Endothelial cell of umbilical vein (primary cell): ENCODE measurements at regions not wholly inside any gene's neighbourhood (a gene's known extent, or its start where the extent isn't known, plus 50 kb on each side); places are given as distances from the start of the nearest gene placed in this dataset.

Source experiments
- BruUV-seq: library from RNA; stranded (reverse); fragments of 400-500 nt; replicated peaks from 2 replicates; lab custom pipeline; 2021; lab: Mats Ljungman, UMichigan
- CTCF ChIA-PET: fragments of 300-600, 350-600 bp; sonication (Branson Sonifier 250); formaldehyde crosslinking; loops from one replicate; lab custom pipeline; 2021; ENCODE audit warnings: antibody characterized with exemption, inconsistent platforms; lab: Charles Lee
- POLR2A ChIA-PET: fragments of 300-600, 350-600 bp; sonication (Branson Sonifier 250); formaldehyde crosslinking; loops from one replicate; lab custom pipeline; 2021; ENCODE audit warnings: antibody characterized with exemption, inconsistent platforms; lab: Charles Lee
- DNase-seq: peaks from one replicate; pipeline ENCODE4 v3.0.0-alpha.2; 2011; ENCODE audit warnings: low read depth, low spot score
- FAIRE-seq: peaks from 2 replicates; lab custom pipeline; 2011; peaks lifted over from hg19 to GRCh38; lab: Jason Lieb, UNC
- H2AFZ ChIP-seq: 2 replicates; pipeline ENCODE4 v1.6.0; 2012; ENCODE audit warnings: low read depth, low read length, control low read depth, inconsistent platforms
- H3K27ac ChIP-seq: 2 replicates; pipeline ENCODE4 v1.5.1; 2011; ENCODE audit warnings: low read depth, mild to moderate bottlenecking, control low read depth, low read length, moderate library complexity; ENCODE audit not compliant: insufficient read depth
- H3K27me3 ChIP-seq, 2 experiments: 2 replicates each; pipeline versions ENCODE4 v1.6.0 to v1.6.1; 2011; ENCODE audit warnings: low read length in 2 of 2, mixed read lengths in 1 of 2; ENCODE audit not compliant: control insufficient read depth in 2 of 2, insufficient read depth in 2 of 2
- H3K36me3 ChIP-seq, 2 experiments: 2 replicates in 1 of 2; 3 replicates in 1 of 2; pipeline ENCODE4 v1.5.1; 2011; ENCODE audit warnings: low read length in 2 of 2, mild to moderate bottlenecking in 1 of 2, moderate library complexity in 1 of 2; ENCODE audit not compliant: control insufficient read depth in 2 of 2, insufficient read depth in 2 of 2; ENCODE audit errors: extremely low read depth in 1 of 2
- H3K4me1 ChIP-seq: 3 replicates; pipeline ENCODE4 v1.5.1; 2011; ENCODE audit warnings: mild to moderate bottlenecking, low read length; ENCODE audit not compliant: control insufficient read depth, insufficient read depth; ENCODE audit errors: extremely low read depth
- H3K4me2 ChIP-seq: 2 replicates; pipeline ENCODE4 v1.6.1; 2011; ENCODE audit warnings: low read length, control low read depth, mixed read lengths; ENCODE audit not compliant: insufficient read depth
- H3K4me3 ChIP-seq, 3 experiments: fragments of 200-600 bp in 1 of 3; sonication (generic), shearing (Covaris generic) in 1 of 3; replicated peaks in 1 of 3; 2 replicates each; pipeline ENCODE4 v1.5.1; 2011 to 2016; ENCODE audit warnings: control low read depth in 3 of 3, low read length in 3 of 3, mild to moderate bottlenecking in 2 of 3, inconsistent platforms in 1 of 3, low read depth in 1 of 3, moderate library complexity in 1 of 3; ENCODE audit not compliant: insufficient read depth in 1 of 3
- H3K79me2 ChIP-seq: 2 replicates; pipeline ENCODE4 v1.6.0; 2012; ENCODE audit warnings: low read length, inconsistent platforms; ENCODE audit not compliant: control insufficient read depth, insufficient read depth
- H3K9ac ChIP-seq: replicated peaks from 2 replicates; pipeline ENCODE3; 2011; ENCODE audit warnings: low read length, control low read depth; ENCODE audit not compliant: insufficient read depth; ENCODE audit errors: extremely low read depth
- H3K9me1 ChIP-seq: replicated peaks from 3 replicates; pipeline ENCODE4 v1.6.0; 2011; ENCODE audit warnings: mild to moderate bottlenecking, low read length; ENCODE audit not compliant: control insufficient read depth, insufficient read depth; ENCODE audit errors: extremely low read depth
- H3K9me3 ChIP-seq: replicated peaks from 2 replicates; pipeline ENCODE4 v1.5.1; 2012; ENCODE audit warnings: low read length, inconsistent platforms; ENCODE audit not compliant: control insufficient read depth, insufficient read depth
- H4K20me1 ChIP-seq: replicated peaks from 2 replicates; pipeline ENCODE3; 2011; ENCODE audit warnings: mild to moderate bottlenecking, low read length; ENCODE audit not compliant: control insufficient read depth, insufficient read depth; ENCODE audit errors: extremely low read depth
- CTCF ChIP-seq, 2 donors: IDR thresholded peaks; 1 replicate in 1 of 2; 2 replicates in 1 of 2; pipeline ENCODE4 v1.5.1; 2011; ENCODE audit warnings: low read length in 2 of 2, mild to moderate bottlenecking in 2 of 2, moderate library complexity in 2 of 2, control low read depth in 1 of 2, inconsistent platforms in 1 of 2, low read depth in 1 of 2; ENCODE audit not compliant: insufficient read depth in 1 of 2; ENCODE audit errors: extremely low read depth in 1 of 2
- EZH2 ChIP-seq: IDR thresholded peaks from 2 replicates; pipeline ENCODE4 v1.6.1; 2012; ENCODE audit warnings: borderline replicate concordance, low read depth, mild to moderate bottlenecking, moderate library complexity, low read length, inconsistent platforms; ENCODE audit not compliant: severe bottlenecking
- FOS ChIP-seq: IDR thresholded peaks from 2 replicates; pipeline ENCODE4 v1.6.1; 2011; ENCODE audit warnings: mild to moderate bottlenecking, low read length, moderate library complexity, borderline replicate concordance; ENCODE audit not compliant: insufficient read depth
- GATA2 ChIP-seq: IDR thresholded peaks from 2 replicates; pipeline ENCODE4 v1.7.0; 2011; ENCODE audit warnings: low read depth, mild to moderate bottlenecking, moderate library complexity, mixed read lengths, low read length; ENCODE audit not compliant: insufficient read length, insufficient read depth
- JUN ChIP-seq: IDR thresholded peaks from 2 replicates; pipeline ENCODE4 v1.6.1; 2011; ENCODE audit warnings: borderline replicate concordance, low read depth; ENCODE audit not compliant: insufficient read length, insufficient read depth
- MAX ChIP-seq: IDR thresholded peaks from 2 replicates; pipeline ENCODE4 v1.6.1; 2011; ENCODE audit not compliant: insufficient read depth, insufficient read length
- MYC ChIP-seq: IDR thresholded peaks from one replicate; pipeline ENCODE4 v1.6.1; 2011; ENCODE audit warnings: mild to moderate bottlenecking, low read depth, low read length
- POLR2A ChIP-seq: IDR thresholded peaks from 2 replicates; pipeline ENCODE4 v1.6.1; 2012; ENCODE audit warnings: low read depth, mild to moderate bottlenecking, control low read depth, low read length
- POLR2AphosphoS5 ChIP-seq: IDR thresholded peaks from 2 replicates; pipeline ENCODE4 v1.6.1; 2012; ENCODE audit warnings: low read depth, mild to moderate bottlenecking, control low read depth, low read length, moderate library complexity; ENCODE audit not compliant: insufficient read depth
- dilution Hi-C: fragments of 300-500 bp; cut with MboI; formaldehyde crosslinking; loops from one replicate; pipeline ENCODE4 v1.15.0; 2019; ENCODE audit warnings: low sequenced_read_pairs; ENCODE audit not compliant: extremely low pct_ligation_motif_present
- intact Hi-C: fragments of 100-400 bp; cut with micrococcal nuclease; formaldehyde crosslinking; loops from one replicate; pipeline ENCODE4 v1.10.0; 2022

GRCh38 chr17:77859035-77859810 is 99.3 kb upstream of the TNRC6C start:
- DNase-seq (no peak), FAIRE-seq (no peak)
- CTCF ChIA-PET: interaction anchor here (1.4 kb wide), 1 partner anchor 29 kb away, joined by 3 read pairs; no protein-coding TSS in a partner anchor
- intact Hi-C loops (no loop called here), dilution Hi-C loops (no loop called here)
- H3K79me2 ChIP-seq: no peaks in the 10 kb centered on the region
- H3K27me3 ChIP-seq: no peaks in the 10 kb centered on the region
- H3K9ac ChIP-seq: no peak overlapping the region
- no peak for TF ChIP-seq GATA2
- TF ChIP-seq EZH2: no peak
- TF ChIP-seq CTCF (IDR thresholded peaks at IDR 0.05; ENCODE audit: extremely low read depth in 1 of 2, insufficient read depth in 1 of 2, low read depth in 1 of 2, low read length in 2 of 2): no peak
- TF ChIP-seq JUN: no peak
- no peak for TF ChIP-seq POLR2A
- no peak for TF ChIP-seq MAX
- no peak for TF ChIP-seq POLR2AphosphoS5
- no peak for TF ChIP-seq MYC
- no peak for TF ChIP-seq FOS
- POLR2A ChIA-PET: no interaction called here
- H4K20me1 ChIP-seq: no peaks in the 10 kb centered on the region
- H3K4me3 ChIP-seq: no peak overlapping the region
- H3K9me3 ChIP-seq: no peaks in the 10 kb centered on the region
- no peak overlapping the region for H3K4me2 ChIP-seq
- H3K27ac ChIP-seq: no peak overlapping the region
- H3K36me3 ChIP-seq: no peaks in the 10 kb centered on the region
- no peaks in the 10 kb centered on the region for H3K9me1 ChIP-seq
- no peak overlapping the region for H2AFZ ChIP-seq
- no peaks in the 10 kb centered on the region for H3K4me1 ChIP-seq
- no TSS peak for BruUV-seq
